Neutrophil (primary cell): ENCODE measurements at regions not wholly inside any gene's neighbourhood (a gene's known extent, or its start where the extent isn't known, plus 50 kb on each side); places are given as distances from the start of the nearest gene placed in this dataset.

Experiments
- H3K27ac ChIP-seq: fragments of 200-600 bp; sonication (generic); 2 replicates; pipeline ENCODE4 v1.5.1; 2016; ENCODE audit warnings: mild to moderate bottlenecking, moderate library complexity
- H3K27me3 ChIP-seq: fragments of 200-600 bp; sonication (generic); 2 replicates; pipeline ENCODE4 v1.6.0; 2016; ENCODE audit warnings: mild to moderate bottlenecking
- H3K36me3 ChIP-seq: fragments of 200-600 bp; sonication (generic); 2 replicates; pipeline ENCODE4 v1.5.1; 2017
- H3K4me1 ChIP-seq, 2 experiments: fragments of 200-600 bp in 1 of 2; sonication (generic) in 1 of 2; 1 replicate in 1 of 2; 2 replicates in 1 of 2; pipeline versions ENCODE4 v1.5.1 to v1.6.1; 2013 to 2016; ENCODE audit warnings: low read depth in 1 of 2, low read length in 1 of 2, mild to moderate bottlenecking in 1 of 2, moderate library complexity in 1 of 2; ENCODE audit not compliant: control insufficient read depth in 1 of 2, insufficient read depth in 1 of 2
- H3K4me3 ChIP-seq, 2 experiments: fragments of 200-600 bp in 1 of 2; sonication (generic) in 1 of 2; 1 replicate in 1 of 2; 2 replicates in 1 of 2; pipeline ENCODE4 v1.5.1; 2013 to 2016; ENCODE audit warnings: low read depth in 1 of 2, low read length in 1 of 2, mild to moderate bottlenecking in 1 of 2, moderate library complexity in 1 of 2
- H3K9me3 ChIP-seq: fragments of 200-600 bp; sonication (generic); 2 replicates; pipeline ENCODE4 v1.5.1; 2016
- TF ChIP-seq, protein P1 (sequence below): fragments of 200-600 bp; sonication (generic); IDR thresholded peaks from 2 replicates; pipeline ENCODE4 v1.5.1; 2016; ENCODE audit warnings: antibody characterized with exemption

DNA sequence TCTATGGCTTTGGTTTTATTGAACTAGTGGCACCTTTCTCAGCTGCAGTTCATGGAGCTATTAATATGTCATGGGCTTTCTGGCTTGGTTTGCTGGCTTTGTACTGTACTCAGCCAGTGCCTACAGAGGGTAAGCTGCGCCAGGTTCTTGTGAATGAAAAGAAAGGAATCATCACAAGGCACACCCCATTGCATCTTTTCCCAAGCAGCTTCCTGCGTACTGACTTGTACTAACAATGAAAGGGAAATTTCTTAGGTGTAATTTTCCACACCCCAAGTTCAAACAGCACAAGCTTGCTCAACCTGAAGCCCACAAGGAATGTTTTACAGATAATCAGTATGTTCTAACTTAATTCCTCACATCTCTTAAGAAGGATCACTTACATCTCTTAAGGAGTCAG, 78.0 kb upstream of the TNFSF18 start:
- Histone ChIP-seq H3K4me3 (no peak overlapping the region), H3K36me3 (no peaks in the 10 kb centered on the region), H3K9me3 (no peaks in the 10 kb centered on the region), H3K27me3 (no peaks in the 10 kb centered on the region), H3K4me1 (no peaks in the 10 kb centered on the region), H3K27ac (no peak overlapping the region)
- TF ChIP-seq, protein P1, sequence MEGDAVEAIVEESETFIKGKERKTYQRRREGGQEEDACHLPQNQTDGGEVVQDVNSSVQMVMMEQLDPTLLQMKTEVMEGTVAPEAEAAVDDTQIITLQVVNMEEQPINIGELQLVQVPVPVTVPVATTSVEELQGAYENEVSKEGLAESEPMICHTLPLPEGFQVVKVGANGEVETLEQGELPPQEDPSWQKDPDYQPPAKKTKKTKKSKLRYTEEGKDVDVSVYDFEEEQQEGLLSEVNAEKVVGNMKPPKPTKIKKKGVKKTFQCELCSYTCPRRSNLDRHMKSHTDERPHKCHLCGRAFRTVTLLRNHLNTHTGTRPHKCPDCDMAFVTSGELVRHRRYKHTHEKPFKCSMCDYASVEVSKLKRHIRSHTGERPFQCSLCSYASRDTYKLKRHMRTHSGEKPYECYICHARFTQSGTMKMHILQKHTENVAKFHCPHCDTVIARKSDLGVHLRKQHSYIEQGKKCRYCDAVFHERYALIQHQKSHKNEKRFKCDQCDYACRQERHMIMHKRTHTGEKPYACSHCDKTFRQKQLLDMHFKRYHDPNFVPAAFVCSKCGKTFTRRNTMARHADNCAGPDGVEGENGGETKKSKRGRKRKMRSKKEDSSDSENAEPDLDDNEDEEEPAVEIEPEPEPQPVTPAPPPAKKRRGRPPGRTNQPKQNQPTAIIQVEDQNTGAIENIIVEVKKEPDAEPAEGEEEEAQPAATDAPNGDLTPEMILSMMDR = no peak

DNA sequence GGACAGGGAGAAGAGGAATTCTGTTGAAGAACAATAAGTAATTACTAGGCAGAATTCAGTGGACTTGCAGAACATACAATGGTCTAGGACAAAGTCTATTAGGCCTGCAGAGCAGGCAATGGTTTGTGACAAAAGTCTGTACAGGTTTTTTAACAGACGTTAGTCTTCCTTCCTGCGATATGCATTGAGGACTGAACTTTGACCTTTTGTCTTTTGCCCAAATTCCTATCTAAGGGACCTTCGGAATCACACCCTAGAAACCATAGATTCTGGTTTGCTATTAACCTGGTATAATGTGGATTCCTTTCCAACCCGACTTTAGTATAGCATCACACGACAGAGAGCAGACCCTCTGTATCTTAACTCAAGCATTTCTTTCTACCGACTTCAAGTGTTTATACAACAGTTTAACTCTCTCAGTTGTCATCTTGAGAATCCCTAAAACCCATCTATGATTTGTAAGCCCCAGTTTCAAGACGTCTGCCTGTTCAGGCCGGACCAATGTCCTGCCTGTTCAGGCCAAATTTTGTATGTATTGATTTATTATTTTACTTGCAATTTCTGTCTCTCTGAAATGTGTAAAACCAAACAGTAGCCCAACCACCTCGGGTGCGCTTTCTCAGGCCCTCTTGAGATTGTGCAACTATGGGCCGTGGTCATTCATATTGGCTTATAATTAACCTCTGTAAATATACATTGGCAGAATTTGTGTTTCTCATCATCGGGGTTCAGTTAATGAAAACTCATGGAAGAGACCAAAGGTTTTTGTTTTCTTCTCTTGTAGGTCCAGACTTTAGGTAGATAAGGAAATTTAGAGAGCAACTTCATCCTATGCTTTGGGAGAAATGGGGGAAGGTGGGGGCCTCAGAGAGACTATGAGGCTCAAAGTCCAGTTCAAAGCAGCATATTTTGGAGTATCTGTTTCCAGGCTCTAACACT, 76.9 kb upstream of the TNFSF18 start:
- H3K4me3 ChIP-seq = no peak overlapping the region
- H3K27ac ChIP-seq = no peak overlapping the region
- no peaks in the 10 kb centered on the region for H3K9me3 ChIP-seq
- H3K36me3 ChIP-seq = no peaks in the 10 kb centered on the region
- peaks cover 7 to 8% of the 10 kb centered on the region in 2 experiments for H3K4me1 ChIP-seq
- no peaks in the 10 kb centered on the region for H3K27me3 ChIP-seq
- TF ChIP-seq, protein P1 = no peak

DNA sequence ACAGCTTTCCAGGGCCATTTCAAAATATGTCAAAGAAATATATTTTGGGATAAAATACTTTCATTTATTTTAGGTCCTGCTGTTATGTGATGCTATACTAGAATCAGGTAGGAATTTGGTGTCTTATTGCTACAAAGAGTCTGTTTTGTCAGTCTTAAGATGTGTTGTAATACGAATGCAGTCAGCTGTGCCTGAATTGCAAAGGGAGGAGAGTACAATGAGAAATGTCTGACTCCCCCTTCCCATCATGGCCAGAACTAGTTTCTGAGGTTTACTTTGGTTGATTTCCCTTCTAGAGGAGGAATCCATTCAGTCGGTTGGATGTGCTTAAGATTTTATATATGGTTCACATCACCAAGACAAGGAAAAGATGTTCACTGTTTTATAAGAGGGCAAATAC, 75.7 kb upstream of the TNFSF18 start:
- Histone ChIP-seq H3K27ac (no peak overlapping the region), H3K36me3 (no peaks in the 10 kb centered on the region), H3K4me1 (peaks cover 15 to 18% of the 10 kb centered on the region in 2 experiments), H3K4me3 (no peak overlapping the region), H3K27me3 (no peaks in the 10 kb centered on the region), H3K9me3 (no peaks in the 10 kb centered on the region)
- TF ChIP-seq, protein P1 = no peak

DNA sequence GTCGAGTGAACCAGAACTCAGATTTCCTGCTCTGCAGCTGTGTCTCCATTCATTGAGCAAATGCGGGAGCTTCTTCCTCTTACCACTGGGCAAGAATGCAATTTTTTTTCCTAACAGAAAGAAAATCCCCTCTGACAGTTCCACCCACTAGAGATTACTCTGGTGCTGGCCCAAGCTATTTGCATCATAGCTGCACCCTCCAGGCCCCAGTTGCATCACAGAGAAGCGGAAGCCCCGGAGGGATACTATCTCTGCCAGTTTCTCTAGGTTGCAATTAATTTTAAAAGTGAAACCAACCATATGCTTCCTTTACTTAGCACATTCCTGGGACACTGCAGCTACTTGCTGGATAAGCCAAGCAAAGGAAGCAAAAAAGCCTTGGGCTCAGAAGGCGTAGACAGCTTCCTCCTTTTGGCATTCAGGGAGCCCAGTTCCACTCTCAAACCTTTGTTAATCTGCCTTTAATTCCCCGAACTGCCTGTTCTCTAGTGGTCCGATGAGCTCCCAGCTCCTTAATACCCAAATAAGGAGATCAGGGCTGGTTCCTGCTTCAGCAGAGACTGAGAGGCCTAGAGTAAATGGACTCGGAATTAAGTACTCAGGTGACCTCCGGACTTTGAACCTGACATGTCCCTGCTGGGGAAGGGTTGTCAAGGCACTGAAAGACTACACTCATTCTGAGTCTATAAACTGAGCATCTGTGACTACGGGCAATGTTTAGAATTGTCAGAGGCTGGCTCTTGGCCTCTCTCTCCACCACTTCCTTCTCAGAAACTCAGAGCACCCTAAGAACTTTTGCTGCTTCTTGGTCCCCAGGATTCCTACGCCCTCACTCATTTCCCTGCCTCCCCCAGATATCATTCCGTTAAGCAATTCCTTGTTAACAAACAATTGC, 72.5 kb upstream of the TNFSF18 start:
- Histone ChIP-seq H3K36me3 (no peaks in the 10 kb centered on the region), H3K4me1 (peaks cover 15 to 18% of the 10 kb centered on the region in 2 experiments), H3K9me3 (no peaks in the 10 kb centered on the region), H3K27ac (peak overlapping the region; percentile 63), H3K4me3 (peak overlapping the region in 1 of 2 experiments; percentile 9), H3K27me3 (no peaks in the 10 kb centered on the region)
- TF ChIP-seq, protein P1 = no peak

DNA sequence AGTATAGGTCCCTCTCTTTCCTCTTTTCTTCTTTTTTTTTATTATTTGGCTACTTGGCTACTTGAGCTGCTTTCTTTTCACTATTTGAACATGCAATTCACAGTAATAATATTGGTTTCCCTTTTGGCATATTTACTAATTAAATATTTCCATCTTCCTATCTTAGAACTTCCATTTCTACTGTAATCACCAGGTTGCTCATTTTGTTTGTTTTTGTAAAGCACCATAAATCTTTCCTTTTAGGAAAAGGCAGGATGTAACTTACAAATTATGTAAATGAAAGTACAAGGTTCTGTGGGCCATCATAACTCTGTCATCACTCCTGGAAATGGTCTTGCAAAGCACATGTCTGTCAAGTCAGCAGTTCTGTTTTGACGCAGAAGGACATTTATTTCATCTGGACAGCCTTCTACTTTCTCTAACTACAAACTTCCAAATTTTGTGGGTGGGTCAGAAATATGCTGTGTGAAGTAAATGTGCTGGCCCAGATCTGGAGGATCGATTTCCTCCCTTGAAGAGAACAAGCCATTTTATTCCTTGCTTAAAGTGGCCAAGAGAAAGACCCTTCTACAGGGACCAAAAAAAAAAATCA, 71.7 kb upstream of the TNFSF18 start:
- TF ChIP-seq, protein P1 = no peak

More for the DNA sequence above, 71.7 kb upstream of the TNFSF18 start:
- no peaks in the 10 kb centered on the region for H3K9me3 ChIP-seq
- H3K4me3 ChIP-seq = peak overlapping the region in 1 of 2 experiments; percentile 9
- H3K36me3 ChIP-seq = no peaks in the 10 kb centered on the region
- H3K27me3 ChIP-seq = no peaks in the 10 kb centered on the region
- H3K27ac ChIP-seq = peak overlapping the region; percentile 63
- peaks cover 15 to 18% of the 10 kb centered on the region in 2 experiments for H3K4me1 ChIP-seq
